Tibial nerve (tissue), 4 donors: ENCODE measurements at regions not wholly inside any gene's neighbourhood (a gene's known extent, or its start where the extent isn't known, plus 50 kb on each side); places are given as distances from the start of the nearest gene placed in this dataset.

ENCODE experiments used
- DNase-seq, 2 donors: peaks; one replicate each; pipeline ENCODE4 v3.0.0-alpha.2; 2019; ENCODE audit warnings: low spot score in 2 of 2
- H3K27ac ChIP-seq, 4 donors: fragments of 200-600 bp; sonication (generic) in 3 of 4; one replicate each; pipeline ENCODE4 v1.5.1; 2017 to 2019; ENCODE audit warnings: mild to moderate bottlenecking in 1 of 4
- H3K27me3 ChIP-seq, 2 donors: fragments of 200-600 bp; sonication (generic) in 1 of 2; one replicate each; pipeline versions ENCODE4 v1.5.1 to v1.6.0; 2017 to 2019
- H3K36me3 ChIP-seq, 3 donors: fragments of 200-600 bp; sonication (generic); one replicate each; pipeline ENCODE4 v1.5.1; 2018 to 2019
- H3K4me1 ChIP-seq, 4 donors: fragments of 200-600 bp; sonication (generic) in 3 of 4; one replicate each; pipeline ENCODE4 v1.5.1; 2017 to 2019
- H3K4me3 ChIP-seq, 4 donors: fragments of 200-600 bp; sonication (generic) in 3 of 4; one replicate each; pipeline ENCODE4 v1.5.1; 2017 to 2019; ENCODE audit warnings: mild to moderate bottlenecking in 1 of 4, moderate library complexity in 1 of 4
- H3K9me3 ChIP-seq, 4 donors: fragments of 200-600 bp; sonication (generic) in 3 of 4; one replicate each; pipeline ENCODE4 v1.5.1; 2017 to 2019
- EP300 ChIP-seq, 2 donors: sonication (generic); formaldehyde crosslinking; IDR thresholded peaks; one replicate each; pipeline ENCODE4 v1.6.1; 2017; ENCODE audit warnings: antibody characterized with exemption in 2 of 2, mild to moderate bottlenecking in 1 of 2
- POLR2A ChIP-seq, 2 donors: fragments of 450-650 bp; IDR thresholded peaks; one replicate each; pipeline ENCODE4 v1.6.1; 2017; ENCODE audit warnings: antibody characterized with exemption in 2 of 2, mild to moderate bottlenecking in 2 of 2, moderate library complexity in 2 of 2
- WGBS, 2 donors: methylation state at CpG; one replicate each; pipeline ENCODE4 v1.1.5; 2018; 5-methylcytosine and 5-hydroxymethylcytosine counted together
- TF ChIP-seq, protein P1 (sequence below), 5 experiments: fragments of 200-600 bp in 3 of 5; fragments of 450-650 bp in 2 of 5; sonication (generic) in 3 of 5; IDR thresholded peaks; one replicate each; pipeline ENCODE4 v1.5.1; 2016 to 2019; ENCODE audit warnings: antibody characterized with exemption in 5 of 5, mild to moderate bottlenecking in 3 of 5, moderate library complexity in 2 of 5

GRCh38 chr4:125390727-125391126, 76.0 kb downstream of the FAT4 start:
- Histone ChIP-seq H3K27me3 (no peaks in the 10 kb centered on the region), H3K27ac (peak overlapping the region in 3 of 4 donors; percentile 40 to 79 (median 68)), H3K4me3 (no peak overlapping the region), H3K36me3 (no peaks in the 10 kb centered on the region), H3K4me1 (peaks cover 0 to 30% (median 12%) of the 10 kb centered on the region in 4 donors), H3K9me3 (no peaks in the 10 kb centered on the region)
- TF ChIP-seq, protein P1, sequence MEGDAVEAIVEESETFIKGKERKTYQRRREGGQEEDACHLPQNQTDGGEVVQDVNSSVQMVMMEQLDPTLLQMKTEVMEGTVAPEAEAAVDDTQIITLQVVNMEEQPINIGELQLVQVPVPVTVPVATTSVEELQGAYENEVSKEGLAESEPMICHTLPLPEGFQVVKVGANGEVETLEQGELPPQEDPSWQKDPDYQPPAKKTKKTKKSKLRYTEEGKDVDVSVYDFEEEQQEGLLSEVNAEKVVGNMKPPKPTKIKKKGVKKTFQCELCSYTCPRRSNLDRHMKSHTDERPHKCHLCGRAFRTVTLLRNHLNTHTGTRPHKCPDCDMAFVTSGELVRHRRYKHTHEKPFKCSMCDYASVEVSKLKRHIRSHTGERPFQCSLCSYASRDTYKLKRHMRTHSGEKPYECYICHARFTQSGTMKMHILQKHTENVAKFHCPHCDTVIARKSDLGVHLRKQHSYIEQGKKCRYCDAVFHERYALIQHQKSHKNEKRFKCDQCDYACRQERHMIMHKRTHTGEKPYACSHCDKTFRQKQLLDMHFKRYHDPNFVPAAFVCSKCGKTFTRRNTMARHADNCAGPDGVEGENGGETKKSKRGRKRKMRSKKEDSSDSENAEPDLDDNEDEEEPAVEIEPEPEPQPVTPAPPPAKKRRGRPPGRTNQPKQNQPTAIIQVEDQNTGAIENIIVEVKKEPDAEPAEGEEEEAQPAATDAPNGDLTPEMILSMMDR (IDR thresholded peaks at IDR 0.05): no peak
- TF ChIP-seq EP300 (IDR thresholded peaks at IDR 0.05) (no peak), POLR2A (IDR thresholded peaks at IDR 0.05) (no peak)
- DNase-seq: no peak

DNA sequence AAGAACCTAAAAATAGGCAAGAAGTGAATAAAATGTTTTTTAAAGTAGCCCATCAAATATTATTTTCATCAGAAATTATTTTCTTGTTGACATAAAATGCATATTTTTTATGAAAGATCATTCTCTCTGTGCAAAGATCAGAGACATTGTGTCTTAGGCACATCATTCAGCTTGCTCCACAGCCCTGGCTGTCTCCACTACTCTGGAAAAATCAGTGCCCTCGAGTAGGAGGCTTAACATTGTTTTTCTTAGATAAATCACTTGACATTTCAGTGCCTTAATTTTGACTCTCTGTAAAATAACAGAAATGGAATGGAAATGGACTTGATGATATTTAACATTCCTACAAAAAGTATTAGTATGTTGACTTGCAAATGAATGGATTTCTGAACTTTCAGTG, 77.9 kb downstream of the FAT4 start:
- H3K9me3 ChIP-seq: no peaks in the 10 kb centered on the region
- H3K4me3 ChIP-seq: no peak overlapping the region
- TF ChIP-seq, protein P1 (IDR thresholded peaks at IDR 0.05): no peak
- TF ChIP-seq POLR2A (IDR thresholded peaks at IDR 0.05) (no peak), EP300 (IDR thresholded peaks at IDR 0.05) (no peak)
- DNase-seq: no peak
- no peaks in the 10 kb centered on the region for H3K27me3 ChIP-seq
- 12 to 16% methylated on average over 1 of the region's 1 CpG for WGBS, 2 donors
- H3K4me1 ChIP-seq: peaks cover 0 to 28% (median 12%) of the 10 kb centered on the region in 4 donors
- H3K36me3 ChIP-seq: no peaks in the 10 kb centered on the region
- no peak overlapping the region for H3K27ac ChIP-seq

DNA sequence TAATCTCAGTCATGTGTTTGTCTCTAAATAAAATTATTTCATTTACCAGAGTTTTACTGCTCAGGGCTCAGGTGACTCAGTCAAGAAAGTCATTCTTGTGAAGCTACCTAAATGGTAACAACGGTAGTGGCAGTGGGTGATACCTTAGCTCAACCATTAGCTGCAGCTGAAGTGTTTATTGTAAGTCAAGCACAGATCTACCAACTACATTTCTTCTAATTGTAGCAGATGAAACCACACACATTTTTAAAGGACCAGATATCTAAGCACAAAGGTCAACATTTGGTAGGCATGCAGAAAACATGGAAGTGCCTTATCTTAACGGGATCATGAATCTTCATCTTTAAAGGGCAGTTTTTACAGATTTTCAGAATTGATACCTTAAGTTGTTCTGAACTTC, 79.1 kb downstream of the FAT4 start:
- WGBS, 2 donors: 78 to 79% methylated on average over 2 of the region's 2 CpGs
- H3K4me1 ChIP-seq: peaks cover 0 to 17% (median 9%) of the 10 kb centered on the region in 4 donors
- TF ChIP-seq POLR2A (IDR thresholded peaks at IDR 0.05) (no peak), EP300 (IDR thresholded peaks at IDR 0.05) (no peak)
- TF ChIP-seq, protein P1 (IDR thresholded peaks at IDR 0.05): no peak
- DNase-seq: no peak
- H3K27ac ChIP-seq: no peak overlapping the region
- H3K9me3 ChIP-seq: no peaks in the 10 kb centered on the region
- H3K36me3 ChIP-seq: no peaks in the 10 kb centered on the region
- H3K4me3 ChIP-seq: no peak overlapping the region
- no peaks in the 10 kb centered on the region for H3K27me3 ChIP-seq

GRCh38 chr4:125397226-125397625, 82.5 kb downstream of the FAT4 start:
- TF ChIP-seq EP300 (IDR thresholded peaks at IDR 0.05): no peak
- TF ChIP-seq, protein P1 (IDR thresholded peaks at IDR 0.05): no peak
- TF ChIP-seq POLR2A (IDR thresholded peaks at IDR 0.05): no peak
- 61 to 68% methylated on average over 2 of the region's 2 CpGs for WGBS, 2 donors
- Histone ChIP-seq H3K4me3 (no peak overlapping the region), H3K27ac (no peak overlapping the region), H3K36me3 (no peaks in the 10 kb centered on the region), H3K9me3 (no peaks in the 10 kb centered on the region), H3K27me3 (no peaks in the 10 kb centered on the region), H3K4me1 (no peaks in the 10 kb centered on the region)
- DNase-seq: no peak

DNA sequence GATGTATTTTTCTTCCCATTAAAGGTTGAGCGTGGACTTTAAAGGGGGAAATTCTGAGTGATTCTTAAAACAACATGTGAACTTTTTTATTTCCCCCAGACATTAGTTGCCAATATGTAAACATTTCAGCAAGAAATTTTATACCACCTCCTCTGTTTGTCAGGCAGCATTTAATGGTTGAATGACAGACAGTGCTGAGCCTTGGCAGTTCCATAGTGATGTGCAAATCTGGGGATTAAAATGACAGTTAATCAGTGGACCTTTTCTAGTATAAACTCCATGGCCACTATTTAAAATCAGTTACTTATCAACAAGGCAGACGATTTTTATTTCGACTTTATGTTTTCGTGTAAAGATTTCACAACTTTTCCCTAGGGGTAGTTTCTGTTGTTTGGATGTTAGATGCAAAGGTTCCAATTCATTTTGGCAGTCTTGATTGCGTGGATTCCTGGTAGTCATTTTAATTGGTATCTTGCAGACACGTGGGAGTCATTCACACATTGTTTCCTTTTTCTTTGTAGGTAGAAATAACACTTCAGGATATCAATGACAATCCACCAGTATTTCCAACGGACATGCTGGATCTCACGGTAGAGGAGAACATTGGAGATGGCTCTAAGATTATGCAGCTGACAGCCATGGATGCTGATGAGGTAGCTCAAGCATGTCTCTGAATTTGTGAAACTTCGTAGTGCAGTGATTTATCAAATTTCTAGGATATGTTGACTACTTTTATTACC, 83.7 kb downstream of the FAT4 start:
- Histone ChIP-seq H3K36me3 (no peaks in the 10 kb centered on the region), H3K4me3 (no peak overlapping the region), H3K4me1 (no peaks in the 10 kb centered on the region), H3K27me3 (no peaks in the 10 kb centered on the region), H3K9me3 (no peaks in the 10 kb centered on the region), H3K27ac (no peak overlapping the region)
- WGBS, 2 donors: 57 to 64% methylated on average over 9 of the region's 9 CpGs
- TF ChIP-seq POLR2A (IDR thresholded peaks at IDR 0.05) (no peak), EP300 (IDR thresholded peaks at IDR 0.05) (no peak)
- TF ChIP-seq, protein P1 (IDR thresholded peaks at IDR 0.05): no peak
- DNase-seq: no peak
